SK-N-SH treated with all-trans-retinoic acid at 6 μM for 48 hours (cell line): ENCODE measurements at regions not wholly inside any gene's neighbourhood (a gene's known extent, or its start where the extent isn't known, plus 50 kb on each side); places are given as distances from the start of the nearest gene placed in this dataset.
A peak's percentile ranks its signal among the peaks of the same experiment; 100 is the strongest.
"Not testable (repeated sequence)": the region's sequence is repeated elsewhere in the genome, so short reads cannot be mapped to it uniquely, and the experiment has no call there.

Experiments used
- ATAC-seq: fragments of 200-7000 bp; cut with Tn5 transposase; 3 replicates; pipeline ENCODE4 v1.9.1; 2020; ENCODE audit warnings: mild to moderate bottlenecking, moderate library complexity
- ARNTL ChIP-seq: fragments of 450-650 bp; formaldehyde crosslinking; IDR thresholded peaks from 2 replicates; pipeline ENCODE4 v1.5.0; 2020; ENCODE audit warnings: low read depth, mild to moderate bottlenecking, moderate library complexity, borderline replicate concordance
- BACH2 ChIP-seq: fragments of 250-450 bp; sonication (Bioruptor Pico); IDR thresholded peaks from 2 replicates; pipeline ENCODE4 v1.9.0; 2021; ENCODE audit warnings: mild to moderate bottlenecking, borderline replicate concordance
- CREB5 ChIP-seq: fragments of 250-450 bp; sonication (Bioruptor Pico); IDR thresholded peaks from 2 replicates; pipeline ENCODE4 v1.5.1; 2020; ENCODE audit warnings: low read depth, mild to moderate bottlenecking, moderate library complexity
- CSDC2 ChIP-seq: fragments of 250-450 bp; sonication (Bioruptor Pico); IDR thresholded peaks from 2 replicates; pipeline ENCODE4 v1.5.0; 2020; ENCODE audit warnings: mild to moderate bottlenecking, moderate library complexity
- CSRNP3 ChIP-seq: fragments of 250-450 bp; sonication (Bioruptor Pico); IDR thresholded peaks from 2 replicates; pipeline ENCODE4 v1.5.1; 2021; ENCODE audit warnings: mild to moderate bottlenecking, moderate library complexity
- ESRRG ChIP-seq: fragments of 250-450 bp; sonication (Bioruptor Pico); IDR thresholded peaks from 2 replicates; pipeline ENCODE4 v1.6.1; 2021; ENCODE audit warnings: mild to moderate bottlenecking
- GLIS3 ChIP-seq: fragments of 250-450 bp; sonication (Bioruptor Pico); IDR thresholded peaks from 2 replicates; pipeline ENCODE4 v1.5.0; 2020; ENCODE audit warnings: mild to moderate bottlenecking, moderate library complexity
- ISL1 ChIP-seq: fragments of 250-450 bp; sonication (Bioruptor Pico); IDR thresholded peaks from 2 replicates; pipeline ENCODE4 v2.1.2; 2022; ENCODE audit warnings: mild to moderate bottlenecking, moderate library complexity
- OSR1 ChIP-seq: fragments of 250-450 bp; sonication (Bioruptor Pico); IDR thresholded peaks from 2 replicates; pipeline ENCODE4 v1.8.0; 2022; ENCODE audit warnings: moderate library complexity, mild to moderate bottlenecking, inconsistent platforms
- PATZ1 ChIP-seq: fragments of 250-450 bp; sonication (Bioruptor Pico); IDR thresholded peaks from 2 replicates; pipeline ENCODE4 v1.8.0; 2020; ENCODE audit warnings: mild to moderate bottlenecking, moderate library complexity, borderline replicate concordance
- POU6F1 ChIP-seq: fragments of 250-450 bp; sonication (Bioruptor Pico); IDR thresholded peaks from 2 replicates; pipeline ENCODE4 v1.8.0; 2021; ENCODE audit warnings: low read depth, mild to moderate bottlenecking, moderate library complexity, borderline replicate concordance
- PPARA ChIP-seq: fragments of 250-450 bp; sonication (Bioruptor Pico); IDR thresholded peaks from 2 replicates; pipeline ENCODE4 v1.5.0; 2020; ENCODE audit warnings: mild to moderate bottlenecking, borderline replicate concordance
- RARB ChIP-seq: fragments of 250-450 bp; sonication (Bioruptor Pico); IDR thresholded peaks from 2 replicates; pipeline ENCODE4 v1.8.0; 2021; ENCODE audit warnings: mild to moderate bottlenecking, moderate library complexity
- TCF4 ChIP-seq: fragments of 250-450 bp; sonication (Bioruptor Pico); IDR thresholded peaks from 2 replicates; pipeline ENCODE4 v1.8.0; 2021; ENCODE audit warnings: mild to moderate bottlenecking, moderate library complexity, borderline replicate concordance
- TOX ChIP-seq: fragments of 250-450 bp; sonication (Bioruptor Pico); IDR thresholded peaks from 2 replicates; pipeline ENCODE4 v1.8.0; 2021; ENCODE audit warnings: mild to moderate bottlenecking, moderate library complexity, borderline replicate concordance
- ZFP3 ChIP-seq: fragments of 250-450 bp; sonication (Bioruptor Pico); IDR thresholded peaks from 2 replicates; pipeline ENCODE4 v1.5.0; 2020; ENCODE audit warnings: mild to moderate bottlenecking, moderate library complexity
- ZFP30 ChIP-seq: fragments of 450-650 bp; formaldehyde crosslinking; IDR thresholded peaks from 2 replicates; pipeline ENCODE4 v1.5.0; 2022; ENCODE audit warnings: mild to moderate bottlenecking, moderate library complexity
- ZNF565 ChIP-seq: fragments of 450-650 bp; formaldehyde crosslinking; conservative IDR thresholded peaks from 2 replicates; pipeline ENCODE4 v1.5.0; 2020; ENCODE audit warnings: low read depth, mild to moderate bottlenecking, moderate library complexity
- ZNF70 ChIP-seq: fragments of 450-650 bp; formaldehyde crosslinking; IDR thresholded peaks from 2 replicates; pipeline ENCODE4 v1.5.0; 2020; ENCODE audit warnings: mild to moderate bottlenecking, moderate library complexity
- ZNF8 ChIP-seq: fragments of 450-650 bp; formaldehyde crosslinking; IDR thresholded peaks from 2 replicates; pipeline ENCODE4 v1.5.0; 2020; ENCODE audit warnings: mild to moderate bottlenecking, moderate library complexity

- no peak for TF ChIP-seq CREB5 (CRISPR knock-in tag)
- no peak for TF ChIP-seq ESRRG
- TF ChIP-seq ZNF70 = no peak
- no peak for TF ChIP-seq ZFP30 (CRISPR knock-in tag)
- TF ChIP-seq CSRNP3 = no peak
- TF ChIP-seq CSDC2 = no peak
- no peak for TF ChIP-seq OSR1 (CRISPR knock-in tag)
- no peak for TF ChIP-seq TCF4 (CRISPR knock-in tag)
- TF ChIP-seq ISL1 = no peak
- TF ChIP-seq TOX (CRISPR knock-in tag) = no peak
- no peak for TF ChIP-seq GLIS3
- TF ChIP-seq RARB = no peak
- TF ChIP-seq ZNF8 (CRISPR knock-in tag) = no peak
- TF ChIP-seq ZNF565 (CRISPR knock-in tag) = no peak
Measured at GRCh38 chr14:51462706-51463105, 189.0 kb upstream of the FRMD6 start (continued).

- ATAC-seq = no peak
- no peak for TF ChIP-seq ZNF565 (CRISPR knock-in tag)
- no peak for TF ChIP-seq GLIS3
- no peak for TF ChIP-seq ZFP3
- TF ChIP-seq BACH2 (CRISPR knock-in tag) = no peak
- no peak for TF ChIP-seq PATZ1 (CRISPR knock-in tag)
- TF ChIP-seq OSR1 (CRISPR knock-in tag) = no peak
- no peak for TF ChIP-seq RARB
Measured at GRCh38 chr14:51463461-51463860, 188.2 kb upstream of the FRMD6 start.

GRCh38 chr14:51464411-51464810 lies 187.3 kb upstream of the FRMD6 start:
- TF ChIP-seq ZNF8 (CRISPR knock-in tag) (no peak), CREB5 (CRISPR knock-in tag) (no peak)
- no peak for ATAC-seq

GRCh38 chr14:51465486-51465885 lies 186.2 kb upstream of the FRMD6 start:
- no peak for ATAC-seq
- no peak for TF ChIP-seq CSRNP3
- no peak for TF ChIP-seq OSR1 (CRISPR knock-in tag)
- no peak for TF ChIP-seq TCF4 (CRISPR knock-in tag)
- TF ChIP-seq ARNTL = no peak
- no peak for TF ChIP-seq ZFP30 (CRISPR knock-in tag)
- no peak for TF ChIP-seq ZFP3
- TF ChIP-seq ZNF8 (CRISPR knock-in tag) = peak; percentile 60; the same call in 1 of the 2 replicates
- no peak for TF ChIP-seq TOX (CRISPR knock-in tag)

GRCh38 chr14:51467392-51467791 lies 184.3 kb upstream of the FRMD6 start:
- ATAC-seq = not testable (repeated sequence)

GRCh38 chr14:51468523-51468922 lies 183.2 kb upstream of the FRMD6 start:
- TF ChIP-seq ESRRG (no peak), POU6F1 (CRISPR knock-in tag) (no peak), RARB (no peak), ZFP3 (no peak), ISL1 (no peak), PATZ1 (CRISPR knock-in tag) (no peak), PPARA (CRISPR knock-in tag) (no peak)
- no peak for ATAC-seq
